ENCODE measurements at regions not wholly inside any gene's neighbourhood (a gene's known extent, or its start where the extent isn't known, plus 50 kb on each side); places are given as distances from the start of the nearest gene placed in this dataset.

- no peak overlapping the region for H4K5ac ChIP-seq (ENCODE audit: insufficient read length, low read depth, low read length)
- Mint-ChIP-seq H3K4me3 (no peak overlapping the region), H3K36me3 (ENCODE audit: insufficient read depth in 1 of 3, low read depth in 3 of 3) (no peaks in the 10 kb centered on the region), H3K9me3 (no peaks in the 10 kb centered on the region), H3K27me3 (ENCODE audit: low read depth) (no peaks in the 10 kb centered on the region), H3K4me1 (no peaks in the 10 kb centered on the region), H3K27ac (no peak overlapping the region)
- no peak overlapping the region for H3K9ac ChIP-seq (ENCODE audit: extremely low read depth, insufficient read length, low read length)
- no peak overlapping the region for H4K91ac ChIP-seq (ENCODE audit: insufficient read length, low read depth, low read length)
- no peak overlapping the region for H4K8ac ChIP-seq (replicated peaks; ENCODE audit: insufficient read length, low read depth, low read length)
- no peak overlapping the region for H2AFZ ChIP-seq (ENCODE audit: low read length)
- H3K9me3 ChIP-seq (ENCODE audit: control insufficient read depth, low read depth, low read length), result no peaks in the 10 kb centered on the region
- H2BK5ac ChIP-seq (ENCODE audit: insufficient read length, low read length), result no peak overlapping the region
- H3K4me1 ChIP-seq (ENCODE audit: insufficient read depth, low read length), result no peaks in the 10 kb centered on the region
- no peaks in the 10 kb centered on the region for H3K79me2 ChIP-seq (ENCODE audit: insufficient read depth, low read length)
- no peak overlapping the region for H2AK5ac ChIP-seq (ENCODE audit: insufficient read length, low read length)
- no peak overlapping the region for H2BK20ac ChIP-seq (ENCODE audit: low read depth, low read length, poor library complexity, severe bottlenecking)
- H4K20me1 ChIP-seq (ENCODE audit: control insufficient read depth, insufficient read depth, insufficient read length), result no peaks in the 10 kb centered on the region
- H3K23ac ChIP-seq (ENCODE audit: insufficient read length, low read depth, low read length), result no peak overlapping the region
- H3K56ac ChIP-seq (ENCODE audit: insufficient read length, low read depth, low read length), result no peak overlapping the region
- H3K4ac ChIP-seq (ENCODE audit: low read depth, low read length), result no peak overlapping the region
- no peak overlapping the region for H2BK120ac ChIP-seq (ENCODE audit: low read depth, low read length, poor library complexity, severe bottlenecking)
- TF ChIP-seq CTCF (conservative IDR thresholded peaks at IDR 0.05), result no peak
- no peak for DNase-seq
- no peak overlapping the region for H3K14ac ChIP-seq (ENCODE audit: insufficient read depth, low read length)
- H3T11ph ChIP-seq (ENCODE audit: low read length), result no peak overlapping the region
- H3K79me1 ChIP-seq (ENCODE audit: insufficient read depth, low read depth, low read length, poor library complexity, severe bottlenecking), result no peaks in the 10 kb centered on the region
- H3K27ac ChIP-seq (ENCODE audit: insufficient read length, low read depth, low read length), result no peak overlapping the region
- H3K18ac ChIP-seq (ENCODE audit: insufficient read length, low read depth, low read length), result no peak overlapping the region
- no peak overlapping the region for H2BK15ac ChIP-seq (ENCODE audit: low read depth, low read length)
- no peaks in the 10 kb centered on the region for H3K27me3 ChIP-seq (ENCODE audit: insufficient read depth, low read length)
- no peak overlapping the region for H3K4me2 ChIP-seq (ENCODE audit: insufficient read depth, insufficient read length, low read length)
- no peaks in the 10 kb centered on the region for H3K23me2 ChIP-seq (ENCODE audit: insufficient read length, low read depth, low read length, poor library complexity, severe bottlenecking)
- H2BK12ac ChIP-seq (ENCODE audit: insufficient read length, low read depth, low read length), result no peak overlapping the region
Measured at GRCh38 chr16:64364894-64365293, 757.0 kb downstream of the CDH11 start.

Measured in H9 (cell line).